ENCODE measurements at regions not wholly inside any gene's neighbourhood (a gene's known extent, or its start where the extent isn't known, plus 50 kb on each side); places are given as distances from the start of the nearest gene placed in this dataset.

DNA sequence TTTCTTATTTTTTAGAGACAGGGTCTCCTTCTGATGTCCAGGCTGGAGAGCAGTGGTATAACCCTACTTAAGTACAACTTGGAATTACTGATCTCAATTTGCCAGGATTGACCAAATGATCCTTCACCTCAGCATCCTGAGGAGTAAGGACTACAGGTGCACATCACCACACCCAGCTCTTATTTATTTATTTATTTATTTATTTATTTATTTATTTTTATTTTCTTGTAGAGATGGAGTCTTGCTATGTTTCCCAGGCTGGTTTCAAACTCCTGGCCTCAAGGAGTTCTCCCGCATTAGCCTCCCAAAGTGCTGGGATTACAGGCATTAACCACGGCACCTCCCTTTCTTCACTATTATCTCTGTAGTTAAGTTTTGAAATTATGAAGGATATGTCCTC, 117.5 kb upstream of the NEGR1 start:
- no peaks in the 10 kb centered on the region for H3K27me3 ChIP-seq (ENCODE audit: control insufficient read depth in 2 of 2, insufficient read depth in 2 of 2, low read length in 2 of 2)
- FAIRE-seq (no peak), DNase-seq (ENCODE audit: low read depth, low spot score) (no peak)
- H3K36me3 ChIP-seq (ENCODE audit: control insufficient read depth in 2 of 2, extremely low read depth in 1 of 2, insufficient read depth in 2 of 2, low read length in 2 of 2) = no peaks in the 10 kb centered on the region
- no peak overlapping the region for H3K9ac ChIP-seq (replicated peaks; ENCODE audit: extremely low read depth, insufficient read depth, low read length)
- no peak overlapping the region for H3K27ac ChIP-seq (ENCODE audit: insufficient read depth, low read depth, low read length)
- no peak overlapping the region for H3K4me2 ChIP-seq (ENCODE audit: insufficient read depth, low read length)
- intact Hi-C loops (cut with micrococcal nuclease) = no loop called here
- H4K20me1 ChIP-seq (replicated peaks; ENCODE audit: control insufficient read depth, extremely low read depth, insufficient read depth, low read length) = no peaks in the 10 kb centered on the region
- H3K4me1 ChIP-seq (ENCODE audit: control insufficient read depth, extremely low read depth, insufficient read depth, low read length) = no peaks in the 10 kb centered on the region
- no peak for TF ChIP-seq GATA2 (IDR thresholded peaks at IDR 0.05; ENCODE audit: insufficient read depth, insufficient read length, low read depth, low read length)
- TF ChIP-seq EZH2 (IDR thresholded peaks at IDR 0.05; ENCODE audit: borderline replicate concordance, low read depth, low read length, severe bottlenecking) = no peak
- TF ChIP-seq FOS (IDR thresholded peaks at IDR 0.05; ENCODE audit: borderline replicate concordance, insufficient read depth, low read length) = no peak
- no peak for TF ChIP-seq POLR2AphosphoS5 (IDR thresholded peaks at IDR 0.05; ENCODE audit: insufficient read depth, low read depth, low read length)
- TF ChIP-seq, protein P1, sequence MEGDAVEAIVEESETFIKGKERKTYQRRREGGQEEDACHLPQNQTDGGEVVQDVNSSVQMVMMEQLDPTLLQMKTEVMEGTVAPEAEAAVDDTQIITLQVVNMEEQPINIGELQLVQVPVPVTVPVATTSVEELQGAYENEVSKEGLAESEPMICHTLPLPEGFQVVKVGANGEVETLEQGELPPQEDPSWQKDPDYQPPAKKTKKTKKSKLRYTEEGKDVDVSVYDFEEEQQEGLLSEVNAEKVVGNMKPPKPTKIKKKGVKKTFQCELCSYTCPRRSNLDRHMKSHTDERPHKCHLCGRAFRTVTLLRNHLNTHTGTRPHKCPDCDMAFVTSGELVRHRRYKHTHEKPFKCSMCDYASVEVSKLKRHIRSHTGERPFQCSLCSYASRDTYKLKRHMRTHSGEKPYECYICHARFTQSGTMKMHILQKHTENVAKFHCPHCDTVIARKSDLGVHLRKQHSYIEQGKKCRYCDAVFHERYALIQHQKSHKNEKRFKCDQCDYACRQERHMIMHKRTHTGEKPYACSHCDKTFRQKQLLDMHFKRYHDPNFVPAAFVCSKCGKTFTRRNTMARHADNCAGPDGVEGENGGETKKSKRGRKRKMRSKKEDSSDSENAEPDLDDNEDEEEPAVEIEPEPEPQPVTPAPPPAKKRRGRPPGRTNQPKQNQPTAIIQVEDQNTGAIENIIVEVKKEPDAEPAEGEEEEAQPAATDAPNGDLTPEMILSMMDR (IDR thresholded peaks at IDR 0.05; ENCODE audit: extremely low read depth in 1 of 2, insufficient read depth in 1 of 2, low read depth in 1 of 2, low read length in 2 of 2) = no peak
- no peak for TF ChIP-seq JUN (IDR thresholded peaks at IDR 0.05; ENCODE audit: borderline replicate concordance, insufficient read depth, insufficient read length, low read depth)
- TF ChIP-seq MYC (IDR thresholded peaks at IDR 0.05; ENCODE audit: low read depth, low read length) = no peak
- TF ChIP-seq, protein P2, sequence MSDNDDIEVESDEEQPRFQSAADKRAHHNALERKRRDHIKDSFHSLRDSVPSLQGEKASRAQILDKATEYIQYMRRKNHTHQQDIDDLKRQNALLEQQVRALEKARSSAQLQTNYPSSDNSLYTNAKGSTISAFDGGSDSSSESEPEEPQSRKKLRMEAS (IDR thresholded peaks at IDR 0.05; ENCODE audit: insufficient read depth, insufficient read length) = no peak
- no peak for TF ChIP-seq POLR2A (IDR thresholded peaks at IDR 0.05; ENCODE audit: low read depth, low read length)
- H3K9me3 ChIP-seq (replicated peaks; ENCODE audit: control insufficient read depth, insufficient read depth, low read length) = no peaks in the 10 kb centered on the region
- no peaks in the 10 kb centered on the region for H3K9me1 ChIP-seq (replicated peaks; ENCODE audit: control insufficient read depth, extremely low read depth, insufficient read depth, low read length)
- ChIA-PET POLR2A (no interaction called here), CTCF (no interaction called here)
- no peak overlapping the region for H3K4me3 ChIP-seq (replicated peaks in 1 of 3; ENCODE audit: insufficient read depth in 1 of 3, low read depth in 1 of 3, low read length in 3 of 3)
- dilution Hi-C loops (cut with MboI; ENCODE audit: extremely low pct_ligation_motif_present, low sequenced_read_pairs) = no loop called here
- BruUV-seq (replicated peaks) = no TSS peak
- no peaks in the 10 kb centered on the region for H3K79me2 ChIP-seq (ENCODE audit: control insufficient read depth, insufficient read depth, low read length)
- no peak overlapping the region for H2AFZ ChIP-seq (ENCODE audit: low read depth, low read length)

All from endothelial cell of umbilical vein (primary cell).